Suppressor macrophage treated with lipopolysaccharide for 1 hour (primary cell): ENCODE measurements at regions not wholly inside any gene's neighbourhood (a gene's known extent, or its start where the extent isn't known, plus 50 kb on each side); places are given as distances from the start of the nearest gene placed in this dataset.
"Not testable (repeated sequence)": the region's sequence is repeated elsewhere in the genome, so short reads cannot be mapped to it uniquely, and the experiment has no call there.

ENCODE experiments used
- DNase-seq, 3 donors: peaks; one replicate each; pipeline ENCODE4 v3.0.0-alpha.2; 2020 to 2022

DNA sequence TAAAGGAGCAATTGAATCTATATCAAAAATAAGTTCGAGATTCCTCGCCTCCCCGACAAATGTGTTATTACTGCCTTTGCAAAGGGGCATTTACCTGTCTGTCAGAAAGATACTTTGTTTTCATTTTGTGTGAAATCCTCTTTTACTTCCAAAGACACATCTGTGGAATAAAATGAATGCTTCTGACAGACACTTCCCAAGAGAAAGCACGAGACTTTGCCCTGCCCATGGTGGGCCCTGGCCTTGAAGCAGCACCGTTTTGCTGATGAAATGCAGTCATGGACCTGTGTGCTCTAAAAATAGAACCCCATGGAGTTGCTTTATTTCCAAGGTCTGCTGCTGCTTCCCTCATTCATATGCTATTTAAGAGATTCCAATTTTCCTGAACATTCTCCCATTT is 85.9 kb upstream of the USP47 start:
- no peak for DNase-seq

DNA sequence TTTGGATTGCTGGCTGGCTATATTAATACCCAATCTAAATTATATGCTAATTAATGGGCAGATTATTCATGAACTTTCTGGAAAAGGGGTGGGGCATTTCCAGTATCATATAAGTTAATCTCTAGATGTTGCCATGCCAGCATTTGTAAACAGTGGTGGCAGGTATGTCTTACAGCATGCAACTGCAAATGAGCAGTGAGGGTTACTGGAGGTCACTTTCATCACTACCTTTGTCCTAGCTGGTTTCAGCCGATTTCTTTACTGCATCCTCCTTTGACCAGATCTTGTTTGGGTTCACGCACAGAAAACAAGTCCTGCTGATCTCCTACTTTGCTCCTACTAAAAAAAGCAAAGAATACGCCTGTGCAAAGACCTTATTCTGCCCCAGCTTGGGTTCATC is 89.1 kb upstream of the USP47 start:
- DNase-seq = no peak

DNA sequence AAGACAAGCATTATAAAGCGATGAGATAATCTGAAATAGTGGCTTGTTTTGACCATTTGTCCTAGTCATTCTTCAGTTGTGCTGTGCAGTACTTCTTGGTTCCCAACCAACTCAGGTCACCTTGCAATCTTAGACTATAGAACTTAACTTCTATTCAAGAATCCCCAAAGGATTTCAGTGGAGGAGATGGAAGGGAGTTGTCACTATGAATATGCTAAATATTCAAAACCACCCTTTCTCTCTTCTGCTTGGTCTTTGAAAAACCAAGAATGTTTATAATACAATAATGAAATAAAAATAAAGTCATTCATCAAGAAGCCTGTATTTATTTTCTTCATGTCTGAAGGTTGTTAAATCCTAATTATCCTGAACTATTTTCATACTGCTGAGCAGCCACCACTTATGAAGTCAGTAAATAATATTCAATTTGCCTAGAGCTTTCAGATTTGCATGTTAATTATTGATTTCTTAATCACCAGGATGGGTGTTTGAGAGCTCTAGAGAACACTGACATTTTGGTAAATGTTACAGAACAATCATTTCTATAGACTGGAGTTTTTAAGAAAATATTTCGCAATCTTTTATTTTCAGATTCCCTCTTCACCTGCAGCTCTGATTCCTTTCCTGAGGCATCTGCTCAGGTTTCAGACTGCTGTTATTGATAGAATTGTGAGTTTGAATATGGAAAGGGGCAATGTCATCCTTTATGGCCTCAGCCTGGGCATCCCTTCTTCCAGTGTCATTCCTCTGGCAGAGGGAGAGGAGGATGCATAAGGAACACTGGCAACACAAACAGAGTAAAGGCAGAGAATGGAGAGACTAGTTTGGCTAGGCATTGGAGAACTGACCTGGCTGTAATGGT is 91.5 kb upstream of the USP47 start:
- DNase-seq = no peak

DNA sequence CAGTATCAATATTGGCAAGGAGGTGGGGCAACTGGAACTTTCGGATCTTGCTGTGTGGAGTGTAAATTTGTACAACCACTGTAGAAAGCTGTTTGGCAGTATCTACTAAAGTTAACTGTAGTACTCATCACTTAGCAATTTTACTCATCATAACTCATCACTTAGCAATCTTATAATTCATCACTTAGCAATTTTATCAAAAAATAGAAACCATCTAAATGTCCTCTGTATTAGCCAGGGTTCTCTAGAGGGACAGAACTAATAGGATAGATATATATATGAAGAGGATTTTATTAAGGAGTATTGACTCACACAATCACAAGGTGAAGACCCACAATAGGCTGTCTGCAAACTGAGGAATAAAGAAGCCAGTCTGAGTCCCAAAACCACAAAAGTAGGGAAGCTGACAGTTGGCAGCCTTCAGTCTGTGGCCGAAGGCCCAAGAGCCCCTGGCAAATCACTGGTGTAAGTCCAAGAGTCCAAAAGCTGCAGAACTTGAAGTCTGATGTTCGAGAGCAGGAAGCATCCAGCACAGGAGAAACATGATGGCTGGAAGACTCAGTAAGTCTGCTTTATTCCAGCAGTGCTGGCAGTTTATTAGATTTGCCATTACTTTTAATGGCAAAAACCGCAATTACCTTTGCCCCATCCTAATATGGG is 92.9 kb upstream of the USP47 start:
- no peak for DNase-seq

DNA sequence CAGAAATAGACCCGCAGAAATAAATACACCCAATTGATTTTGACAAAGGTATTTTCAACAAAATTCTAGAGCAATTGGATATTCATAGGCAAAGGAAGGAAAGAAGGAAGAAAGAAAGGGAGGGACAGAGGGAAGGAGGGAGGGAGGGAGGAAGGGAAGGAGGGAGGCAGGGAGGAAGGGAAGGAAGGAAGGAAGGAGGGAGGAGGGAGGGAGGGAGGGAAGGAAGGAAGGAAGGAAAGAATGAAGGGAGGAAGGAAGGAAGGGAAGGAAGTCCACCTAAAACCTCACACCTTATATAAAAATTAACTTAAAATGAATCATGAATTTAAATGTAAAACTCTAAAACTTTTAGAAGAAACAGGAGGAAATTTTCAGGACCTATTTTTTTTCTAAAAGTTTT is 94.2 kb upstream of the USP47 start:
- no peak for DNase-seq

DNA sequence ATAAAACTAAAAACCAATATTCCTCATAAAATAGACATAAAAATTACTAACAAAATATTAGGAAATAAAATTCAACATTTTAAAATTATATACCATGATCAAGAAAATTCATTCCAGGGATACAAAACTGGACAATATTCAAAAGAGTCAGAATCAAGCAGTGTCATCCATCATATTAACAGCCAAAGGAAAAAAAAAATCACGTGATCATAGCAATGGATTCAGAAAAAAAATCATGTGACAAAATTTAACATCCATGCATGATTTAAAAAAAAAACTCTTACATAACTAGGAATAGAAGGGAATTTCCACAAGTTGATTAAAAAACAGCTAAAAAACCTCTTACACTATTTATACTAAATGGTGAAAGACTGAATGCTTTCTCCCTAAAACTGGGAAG is 95.3 kb upstream of the USP47 start:
- no peak for DNase-seq

DNA sequence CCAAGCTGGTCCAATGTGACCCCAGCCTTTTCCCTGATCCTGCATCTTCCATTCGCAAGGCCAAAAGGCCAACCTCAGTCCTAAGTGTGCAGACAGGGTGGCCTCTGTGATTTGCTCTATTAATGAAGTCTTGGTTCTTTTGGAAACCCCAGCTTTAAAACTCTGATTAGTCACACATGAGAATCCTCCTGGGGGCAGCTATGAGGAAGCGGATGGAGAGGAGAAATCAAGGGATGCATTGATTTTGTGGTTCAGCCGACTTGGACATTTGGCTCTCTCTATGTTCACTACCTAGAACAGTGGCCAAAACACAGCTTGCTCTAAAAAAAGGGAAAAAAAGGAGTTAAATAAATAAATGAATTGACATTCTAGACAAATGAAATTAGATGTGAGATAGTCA is 98.6 kb upstream of the USP47 start:
- DNase-seq = no peak

DNA sequence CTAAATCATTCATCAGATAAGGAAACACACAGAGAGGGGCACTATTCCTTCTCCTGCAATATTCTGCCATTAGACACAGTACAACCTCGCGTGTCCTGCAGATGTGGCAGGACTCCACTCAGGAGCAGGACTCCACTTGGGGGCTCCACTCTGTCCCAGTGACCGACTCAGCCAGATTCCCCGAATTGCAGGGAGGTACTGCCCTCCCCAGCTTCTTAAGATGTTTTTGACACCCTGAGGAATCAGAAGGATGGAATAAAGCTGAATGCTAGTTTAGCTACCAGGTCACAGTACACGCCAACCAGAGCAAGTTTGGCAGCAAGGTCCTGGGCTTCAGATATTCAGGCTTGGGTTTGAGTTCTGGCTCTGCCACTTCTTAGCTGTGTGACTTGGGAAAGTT is 99.3 kb upstream of the USP47 start:
- no peak for DNase-seq

DNA sequence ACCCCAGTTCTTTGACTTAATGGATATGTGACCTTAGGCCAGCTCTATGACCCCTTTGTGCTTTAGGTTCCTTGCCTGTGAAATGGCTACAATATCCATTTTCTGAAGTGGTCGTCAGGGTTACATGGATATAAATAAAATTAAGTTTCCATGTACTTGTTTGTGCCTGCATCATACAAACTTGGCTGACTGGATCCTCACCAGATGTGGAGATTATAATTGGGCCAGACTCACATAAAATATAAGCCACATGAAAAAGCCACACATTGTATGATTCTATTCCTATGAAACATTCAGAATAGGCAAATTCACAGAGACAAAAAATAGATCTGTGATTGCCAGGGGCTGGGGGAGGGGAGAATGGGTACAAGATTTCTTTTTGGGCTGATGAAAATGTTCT is 100.9 kb upstream of the USP47 start:
- no peak for DNase-seq

DNA sequence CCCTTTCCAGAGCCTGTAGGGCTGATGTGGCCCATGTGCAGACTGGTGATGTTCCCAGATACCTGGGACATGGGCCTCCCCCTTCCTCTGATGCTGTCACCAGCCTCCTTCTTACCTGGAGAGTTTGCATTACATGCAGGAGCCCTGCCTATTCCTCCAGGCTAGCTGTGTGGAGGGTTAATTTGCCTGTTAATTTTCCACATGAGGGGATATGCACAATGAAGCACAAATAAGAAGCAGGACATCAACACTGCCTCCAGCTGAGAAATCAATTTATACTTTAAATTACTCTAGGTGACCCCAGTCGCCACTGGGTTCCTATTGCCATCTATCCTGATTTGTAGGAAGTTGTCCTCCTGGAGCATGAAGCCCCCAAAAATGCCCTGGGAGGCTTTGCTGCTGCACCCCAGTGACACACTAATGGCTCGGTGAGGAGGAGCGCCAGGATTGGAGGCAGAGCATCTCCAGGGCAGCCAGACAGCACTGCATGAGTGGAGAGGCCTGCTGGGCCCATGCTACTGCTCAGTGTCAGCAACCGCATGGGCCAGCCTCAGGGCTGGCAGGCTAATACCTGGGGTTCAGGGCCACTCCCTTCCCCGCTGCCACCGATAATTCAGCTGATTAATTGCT is 101.6 kb upstream of the USP47 start:
- DNase-seq = no peak

DNA sequence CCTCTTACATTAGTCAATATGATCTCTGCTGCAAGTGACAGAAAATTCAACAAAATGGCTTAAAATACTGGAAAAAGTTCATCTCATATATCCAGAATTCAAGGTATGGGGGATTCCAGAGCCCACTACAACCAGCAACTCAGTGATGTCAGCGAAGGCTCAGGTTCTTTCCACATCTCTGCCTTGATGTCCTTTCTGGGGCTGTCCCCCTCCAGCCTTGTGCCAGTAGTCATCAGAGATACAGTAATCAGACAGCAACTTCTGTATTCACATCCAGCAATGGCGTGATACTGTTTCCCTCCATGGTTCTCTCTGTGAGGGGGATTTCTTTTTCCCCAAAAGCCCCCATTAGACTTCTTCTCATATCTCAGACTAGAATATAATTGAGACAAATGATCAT is 103.4 kb upstream of the USP47 start:
- DNase-seq = no peak

DNA sequence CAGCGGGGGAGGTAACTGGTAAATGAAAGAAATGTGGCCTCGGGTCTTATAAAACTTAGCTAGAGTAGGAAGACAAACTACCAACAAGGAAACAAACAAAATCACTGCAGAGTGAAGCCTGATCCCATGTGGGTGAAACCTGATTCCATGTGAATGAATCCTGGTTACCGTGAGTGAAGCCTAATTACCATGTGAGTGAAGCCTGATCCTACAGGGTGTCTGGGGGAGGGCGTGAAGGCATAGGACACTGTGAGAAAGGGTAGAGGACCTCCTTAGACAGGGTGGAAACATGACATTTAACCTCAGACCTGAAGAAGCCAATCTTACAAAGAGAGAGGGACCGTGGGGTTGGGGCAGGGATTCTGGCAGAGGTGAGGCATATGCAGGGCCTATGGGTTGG is 106.2 kb upstream of the USP47 start:
- no peak for DNase-seq

DNA sequence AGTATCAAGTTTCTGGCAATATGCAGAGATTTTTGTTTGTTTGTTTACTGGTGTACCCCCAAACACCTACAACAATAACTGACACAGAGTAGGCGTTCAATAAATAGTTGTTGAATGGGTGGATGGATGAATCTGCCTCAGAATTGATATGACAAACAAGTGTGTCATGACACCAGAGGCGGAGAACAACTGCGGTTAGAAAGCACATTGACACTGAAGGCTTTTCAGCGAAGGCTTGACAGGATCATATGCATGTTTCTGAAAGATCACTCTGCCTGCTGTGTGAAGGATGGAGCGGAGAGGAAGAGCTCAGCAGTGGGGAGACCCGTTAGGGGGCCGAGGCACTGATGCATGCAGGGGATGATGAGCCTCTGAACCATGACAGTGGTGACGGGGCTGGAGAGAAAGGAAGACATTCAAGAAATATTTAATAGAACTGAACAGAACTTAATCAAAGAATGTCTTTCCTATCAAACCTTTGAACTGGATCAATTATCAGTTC is 108.5 kb upstream of the USP47 start:
- DNase-seq = no peak

DNA sequence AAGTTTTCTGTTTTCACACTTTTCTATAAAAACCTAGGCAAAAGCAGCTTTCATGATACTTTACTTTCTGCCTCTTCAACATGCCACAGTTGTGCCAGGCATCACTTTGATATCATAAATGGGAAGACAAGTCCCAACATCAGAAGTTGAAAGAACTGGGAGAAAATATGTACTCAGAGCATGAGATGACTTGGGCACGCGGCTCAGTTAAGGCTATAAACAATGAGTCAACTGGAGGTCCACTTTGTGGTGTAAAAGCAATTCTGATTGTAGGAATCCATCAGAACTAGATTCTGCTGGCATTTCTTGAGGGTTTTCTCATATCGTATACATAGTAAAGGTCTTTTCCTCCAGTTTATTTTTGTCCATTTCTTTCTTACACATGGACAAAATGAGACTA is 109.7 kb upstream of the USP47 start:
- no peak for DNase-seq

DNA sequence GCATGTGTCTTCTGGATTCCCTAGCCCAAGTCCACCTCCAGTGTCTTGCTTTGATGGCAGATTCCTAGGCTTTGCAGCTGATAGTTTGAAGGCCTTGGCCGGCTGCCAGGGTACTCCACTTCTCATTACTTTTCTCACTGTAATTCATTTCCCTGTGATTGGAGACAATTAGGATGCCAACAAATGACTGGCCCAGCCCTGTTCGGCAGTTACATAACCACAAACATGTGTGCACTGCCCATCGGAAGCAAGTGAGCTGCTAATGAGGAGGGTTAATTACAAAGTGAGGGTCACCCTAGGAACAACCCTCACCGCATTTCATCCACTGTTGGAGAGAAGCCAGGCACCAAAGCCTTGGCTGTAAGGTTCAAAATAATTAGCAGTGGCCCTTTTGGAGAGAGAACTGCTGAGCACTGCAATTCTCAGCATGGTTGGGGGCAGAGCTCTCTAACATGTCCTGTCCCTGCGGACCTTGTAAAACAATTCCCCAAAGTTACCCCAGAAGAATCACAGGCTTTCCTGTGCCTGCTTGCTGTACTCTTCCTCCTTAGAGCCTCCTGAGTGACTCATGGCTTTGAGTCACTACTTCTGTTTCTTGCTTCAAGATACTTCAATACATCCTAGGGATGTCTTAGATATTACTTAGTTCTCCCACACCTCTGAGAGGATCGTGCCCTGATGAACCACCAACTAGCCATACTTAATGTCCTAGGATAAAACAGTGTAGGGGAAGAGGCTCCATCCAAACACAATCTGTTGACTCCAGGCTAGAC is 109.7 kb upstream of the GALNT18 start:
- DNase-seq = peak; percentile 22 to 48 (median 23)

DNA sequence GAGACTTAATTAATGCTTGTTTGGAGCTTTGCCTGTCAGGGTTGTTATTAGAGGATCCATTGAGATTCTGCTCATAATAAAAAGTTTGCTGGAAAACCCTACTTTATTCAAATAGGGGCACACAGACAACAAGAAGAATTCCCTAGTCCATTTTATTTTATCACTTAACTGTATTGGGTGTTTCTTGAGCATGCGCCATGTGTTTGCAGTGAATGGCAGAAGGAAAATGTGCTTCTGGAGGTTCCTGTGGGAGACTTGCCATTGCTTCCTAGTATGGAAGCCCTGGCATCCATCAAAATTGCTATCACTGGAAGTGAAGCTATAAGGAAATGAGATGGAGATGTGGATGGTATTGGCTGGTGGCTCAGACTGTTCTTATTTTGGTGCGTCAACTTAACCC is 106.6 kb upstream of the GALNT18 start:
- no peak for DNase-seq

DNA sequence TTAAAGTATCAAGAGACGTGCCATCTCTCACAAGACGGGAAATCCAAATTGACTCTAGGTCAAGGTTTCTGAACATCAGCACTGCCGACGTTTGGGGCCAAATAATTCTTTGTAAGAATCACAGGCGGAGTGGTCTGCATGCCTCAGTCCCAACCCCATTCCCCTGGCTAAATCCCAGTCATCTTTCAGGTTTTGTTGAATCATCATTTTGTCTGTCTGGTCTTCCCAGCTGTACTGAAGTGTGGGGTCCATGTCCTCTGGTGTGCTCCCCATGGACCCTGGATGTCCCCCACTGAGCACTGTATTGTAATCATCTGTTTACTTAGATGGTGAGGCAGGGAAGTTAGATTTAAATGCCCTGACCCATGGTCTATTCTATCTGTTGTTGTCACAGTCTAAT is 103.6 kb upstream of the GALNT18 start:
- DNase-seq = no peak

DNA sequence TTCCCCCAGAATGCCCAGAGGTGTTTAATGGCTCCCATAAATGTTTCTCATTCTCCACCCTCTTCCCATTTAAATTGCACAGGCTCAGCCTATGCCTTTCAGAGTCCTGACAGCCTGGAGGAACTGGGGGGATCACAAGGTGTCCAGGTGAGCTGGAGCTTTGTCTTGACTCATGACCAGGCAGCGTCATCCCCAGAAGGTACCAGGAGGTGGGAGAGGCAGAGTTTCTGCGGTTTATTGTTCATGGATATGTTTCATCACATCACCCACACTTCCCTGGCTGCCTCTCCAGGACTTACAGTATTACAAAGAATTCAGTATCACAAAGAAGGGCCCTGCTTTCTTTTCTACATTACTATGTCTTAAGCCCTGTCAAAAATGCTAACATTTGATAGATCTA is 103.2 kb upstream of the GALNT18 start:
- no peak for DNase-seq

DNA sequence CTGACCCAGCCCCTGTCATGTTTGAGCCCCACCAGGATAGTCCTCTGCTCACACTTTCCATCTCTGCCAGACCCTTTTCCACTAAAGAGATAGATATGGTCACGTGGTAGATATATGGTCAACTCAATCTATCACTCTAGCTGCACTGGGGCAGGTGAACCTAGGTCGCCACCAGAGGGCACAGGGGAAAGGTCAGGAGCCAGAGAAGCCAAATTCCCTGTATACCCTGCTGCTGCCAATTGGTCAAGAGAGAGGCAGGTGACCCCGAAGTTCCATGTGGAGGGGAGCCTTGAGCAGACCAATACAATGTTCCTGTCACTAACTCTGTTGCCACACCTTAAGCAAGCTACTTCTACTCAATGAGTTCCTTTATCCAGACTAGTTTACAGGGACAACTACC is 101.1 kb upstream of the GALNT18 start:
- DNase-seq = no peak

DNA sequence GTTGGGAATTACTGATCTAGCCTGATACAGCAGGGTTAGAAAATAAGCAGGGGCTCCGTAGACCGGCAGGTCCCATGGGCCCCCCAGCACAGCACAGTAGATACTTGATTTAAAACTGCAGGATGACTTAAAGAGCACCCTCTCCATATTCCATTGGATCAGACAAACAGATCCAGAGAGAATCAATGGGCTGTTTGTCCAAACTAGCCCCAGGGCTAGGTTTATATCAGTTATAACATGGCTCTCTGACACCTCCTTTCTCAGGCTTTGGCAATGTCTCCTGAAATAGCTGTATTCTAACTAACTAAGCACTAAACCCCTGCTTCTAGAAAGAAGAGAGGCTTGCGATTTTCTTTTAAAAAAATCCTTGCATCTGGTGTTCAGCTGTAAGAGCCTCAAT is 100.4 kb upstream of the GALNT18 start:
- DNase-seq = no peak

DNA sequence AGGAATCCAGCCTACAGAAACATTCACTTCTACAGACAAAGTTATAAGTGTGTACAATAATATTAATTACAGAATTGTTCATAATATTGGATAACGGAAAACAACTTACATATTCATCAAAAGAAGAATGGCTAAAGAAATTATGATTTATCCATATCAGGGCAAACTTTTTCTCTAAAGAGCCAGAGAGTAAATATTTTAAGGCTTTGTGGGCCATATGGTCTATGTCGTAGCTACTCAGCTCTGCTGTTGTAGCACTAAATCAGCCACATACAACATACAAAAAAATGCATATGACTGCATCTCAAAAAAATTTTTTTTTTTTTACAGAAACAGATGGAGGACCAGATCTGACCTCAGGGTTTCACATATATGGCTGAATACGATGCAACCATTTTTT is 96.7 kb upstream of the GALNT18 start:
- DNase-seq = no peak

DNA sequence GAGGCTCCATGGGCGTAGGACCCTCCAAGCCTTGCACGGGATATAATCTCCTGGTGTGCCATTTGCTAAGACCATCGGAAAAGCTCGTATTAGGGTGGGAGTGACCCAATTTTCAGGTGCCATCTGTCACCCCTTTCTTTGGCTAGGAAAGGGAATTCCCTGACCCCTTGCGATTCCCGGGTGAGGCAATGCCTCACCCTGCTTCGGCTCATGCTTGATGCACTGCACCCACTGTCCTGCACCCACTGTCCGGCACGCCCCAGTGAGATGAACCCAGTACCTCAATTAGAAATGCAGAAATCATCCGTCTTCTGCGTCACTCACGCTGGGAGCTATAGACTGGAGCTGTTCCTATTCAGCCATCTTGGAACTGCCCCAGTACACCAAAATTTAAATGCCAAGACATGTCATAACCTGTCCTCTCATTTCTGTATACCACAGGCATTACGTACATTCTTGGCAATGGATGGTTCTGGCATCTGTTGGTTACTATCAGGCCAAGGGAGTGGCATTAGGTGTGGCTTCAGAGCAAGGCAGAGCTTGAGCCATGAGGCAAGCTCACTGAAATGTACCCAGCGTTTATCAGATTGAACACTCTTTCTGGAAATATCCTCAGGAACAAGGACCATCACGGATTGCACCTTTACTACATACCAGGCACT is 95.4 kb upstream of the GALNT18 start:
- DNase-seq = no peak

DNA sequence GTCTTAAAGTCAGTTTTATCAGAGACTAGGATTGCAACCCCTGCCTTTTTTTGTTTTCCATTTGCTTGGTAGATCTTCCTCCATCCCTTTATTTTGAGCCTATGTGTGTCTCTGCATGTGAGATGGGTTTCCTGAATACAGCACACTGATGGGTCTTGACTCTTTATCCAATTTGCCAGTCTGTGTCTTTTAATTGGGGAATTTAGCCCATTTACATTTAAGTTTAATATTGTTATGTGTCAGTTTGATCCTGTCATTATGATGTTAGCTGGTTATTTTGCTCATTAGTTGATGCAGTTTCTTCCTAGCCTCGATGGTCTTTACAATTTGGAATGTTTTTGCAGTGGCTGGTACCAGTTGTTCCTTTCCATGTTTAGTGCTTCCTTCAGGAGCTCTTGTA is 93.3 kb upstream of the GALNT18 start:
- DNase-seq = not testable (repeated sequence)
